OCI-LY7 (cell line): ENCODE measurements at regions not wholly inside any gene's neighbourhood (a gene's known extent, or its start where the extent isn't known, plus 50 kb on each side); places are given as distances from the start of the nearest gene placed in this dataset.

ENCODE experiments used
- BruUV-seq: library from RNA; stranded (reverse); fragments of 400-500 nt; replicated peaks from 2 replicates; lab custom pipeline; 2021; lab: Mats Ljungman, UMichigan
- CTCF ChIA-PET: fragments of 300-600 bp; sonication (Branson Sonifier 250); formaldehyde crosslinking; loops from one replicate; lab custom pipeline; 2022; ENCODE audit warnings: antibody characterized with exemption; ENCODE audit not compliant: unreplicated experiment; lab: Charles Lee
- POLR2A ChIA-PET: fragments of 300-600 bp; sonication (Branson Sonifier 250); formaldehyde crosslinking; loops from one replicate; lab custom pipeline; 2022; ENCODE audit warnings: antibody characterized with exemption; lab: Charles Lee
- DNase-seq: peaks from one replicate; pipeline ENCODE4 v3.0.0-alpha.2; 2015; ENCODE audit warnings: low spot score
- H2AFZ ChIP-seq: fragments of 200-600 bp; sonication (generic), shearing (Covaris generic); 2 replicates; pipeline ENCODE4 v1.6.1; 2014; ENCODE audit warnings: mild to moderate bottlenecking, antibody characterized with exemption, low read length, moderate library complexity
- H3K27ac ChIP-seq: fragments of 200-600 bp; sonication (generic); 2 replicates; pipeline ENCODE4 v1.5.1; 2014; ENCODE audit warnings: mixed run types, low read depth, mild to moderate bottlenecking, moderate library complexity, low read length, inconsistent platforms; ENCODE audit not compliant: poor library complexity, severe bottlenecking
- H3K36me3 ChIP-seq: fragments of 200-600 bp; sonication (generic); 2 replicates; pipeline ENCODE4 v1.6.1; 2014; ENCODE audit warnings: mild to moderate bottlenecking, antibody characterized with exemption, low read length, moderate library complexity, mixed read lengths; ENCODE audit not compliant: insufficient read depth
- H3K4me1 ChIP-seq: fragments of 200-600 bp; sonication (generic); 2 replicates; pipeline ENCODE4 v1.5.1; 2014; ENCODE audit warnings: mild to moderate bottlenecking, low read length; ENCODE audit not compliant: insufficient read depth, poor library complexity, severe bottlenecking
- H3K4me2 ChIP-seq: fragments of 200-600 bp; sonication (generic); 2 replicates; pipeline ENCODE4 v1.6.1; 2014; ENCODE audit warnings: mild to moderate bottlenecking, low read length
- H3K4me3 ChIP-seq: fragments of 200-600 bp; sonication (generic); 2 replicates; pipeline ENCODE4 v1.5.1; 2014; ENCODE audit warnings: mild to moderate bottlenecking, low read depth, low read length; ENCODE audit not compliant: poor library complexity, severe bottlenecking
- H3K79me2 ChIP-seq: fragments of 200-600 bp; sonication (generic); 2 replicates; pipeline ENCODE4 v1.6.1; 2016; ENCODE audit warnings: low read depth, mild to moderate bottlenecking, low read length, moderate library complexity, mixed read lengths; ENCODE audit not compliant: insufficient read depth
- H3K9me2 ChIP-seq: fragments of 200-600 bp; sonication (generic); 2 replicates; pipeline ENCODE4 v1.6.1; 2016; ENCODE audit warnings: mild to moderate bottlenecking, low read length, mixed read lengths; ENCODE audit not compliant: insufficient read depth
- H3K9me3 ChIP-seq: fragments of 200-600 bp; sonication (generic); 2 replicates; pipeline ENCODE4 v1.6.1; 2014; ENCODE audit warnings: mild to moderate bottlenecking, mixed run types, low read length, mixed read lengths
- H4K20me1 ChIP-seq: fragments of 200-600 bp; sonication (generic); 2 replicates; pipeline ENCODE4 v1.6.1; 2014; ENCODE audit warnings: mild to moderate bottlenecking, antibody characterized with exemption, low read length, moderate library complexity, mixed read lengths; ENCODE audit not compliant: insufficient read depth
- EZH2phosphoT487 ChIP-seq: fragments of 200-600 bp; sonication (generic); IDR thresholded peaks from 2 replicates; pipeline ENCODE4 v1.6.1; 2018; ENCODE audit warnings: low read depth, borderline replicate concordance, mild to moderate bottlenecking, mixed run types, antibody characterized with exemption, low read length, moderate library complexity, mixed read lengths
- intact Hi-C: fragments of 100-400 bp; cut with micrococcal nuclease; formaldehyde crosslinking; loops from one replicate; pipeline ENCODE4 v1.10.0; 2022; ENCODE audit not compliant: unreplicated experiment
- TF ChIP-seq, protein P1 (sequence below): fragments of 200-600 bp; sonication (generic); conservative IDR thresholded peaks from 2 replicates; pipeline ENCODE4 v1.5.1; 2014; ENCODE audit warnings: mild to moderate bottlenecking, antibody characterized with exemption, low read length, moderate library complexity, mixed read lengths

DNA sequence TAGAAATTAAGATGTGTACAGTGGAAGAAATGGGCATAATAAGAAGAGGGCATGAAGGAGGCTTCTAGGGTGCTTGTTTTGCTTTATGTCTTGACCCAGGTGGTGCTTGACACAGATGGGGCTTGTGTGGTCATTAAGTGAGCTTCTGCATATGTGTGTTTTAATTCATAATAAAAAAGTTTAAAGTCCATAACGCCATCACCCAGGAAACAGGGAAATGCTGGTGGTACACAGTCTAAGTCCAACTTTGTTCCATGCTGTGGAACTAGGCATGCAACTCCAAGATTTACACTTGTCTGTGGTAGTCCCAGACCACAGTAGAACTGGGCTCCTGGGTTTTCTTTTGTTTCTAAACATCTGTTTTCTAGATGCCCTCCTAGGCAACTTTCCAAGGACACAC lies 511.9 kb downstream of the MID1IP1 start:
- H3K4me2 ChIP-seq, result no peak overlapping the region
- no peaks in the 10 kb centered on the region for H4K20me1 ChIP-seq
- intact Hi-C loops, result no loop called here
- H2AFZ ChIP-seq, result no peak overlapping the region
- no peak overlapping the region for H3K4me3 ChIP-seq
- TF ChIP-seq EZH2phosphoT487, result no peak
- TF ChIP-seq, protein P1, sequence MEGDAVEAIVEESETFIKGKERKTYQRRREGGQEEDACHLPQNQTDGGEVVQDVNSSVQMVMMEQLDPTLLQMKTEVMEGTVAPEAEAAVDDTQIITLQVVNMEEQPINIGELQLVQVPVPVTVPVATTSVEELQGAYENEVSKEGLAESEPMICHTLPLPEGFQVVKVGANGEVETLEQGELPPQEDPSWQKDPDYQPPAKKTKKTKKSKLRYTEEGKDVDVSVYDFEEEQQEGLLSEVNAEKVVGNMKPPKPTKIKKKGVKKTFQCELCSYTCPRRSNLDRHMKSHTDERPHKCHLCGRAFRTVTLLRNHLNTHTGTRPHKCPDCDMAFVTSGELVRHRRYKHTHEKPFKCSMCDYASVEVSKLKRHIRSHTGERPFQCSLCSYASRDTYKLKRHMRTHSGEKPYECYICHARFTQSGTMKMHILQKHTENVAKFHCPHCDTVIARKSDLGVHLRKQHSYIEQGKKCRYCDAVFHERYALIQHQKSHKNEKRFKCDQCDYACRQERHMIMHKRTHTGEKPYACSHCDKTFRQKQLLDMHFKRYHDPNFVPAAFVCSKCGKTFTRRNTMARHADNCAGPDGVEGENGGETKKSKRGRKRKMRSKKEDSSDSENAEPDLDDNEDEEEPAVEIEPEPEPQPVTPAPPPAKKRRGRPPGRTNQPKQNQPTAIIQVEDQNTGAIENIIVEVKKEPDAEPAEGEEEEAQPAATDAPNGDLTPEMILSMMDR, result no peak
- no peaks in the 10 kb centered on the region for H3K9me3 ChIP-seq
- no peak for DNase-seq
- ChIA-PET POLR2A (no interaction called here), CTCF (no interaction called here)
- H3K9me2 ChIP-seq, result no peaks in the 10 kb centered on the region
- no peaks in the 10 kb centered on the region for H3K4me1 ChIP-seq
- no TSS peak for BruUV-seq
- no peak overlapping the region for H3K27ac ChIP-seq
- H3K79me2 ChIP-seq, result no peaks in the 10 kb centered on the region
- no peaks in the 10 kb centered on the region for H3K36me3 ChIP-seq

DNA sequence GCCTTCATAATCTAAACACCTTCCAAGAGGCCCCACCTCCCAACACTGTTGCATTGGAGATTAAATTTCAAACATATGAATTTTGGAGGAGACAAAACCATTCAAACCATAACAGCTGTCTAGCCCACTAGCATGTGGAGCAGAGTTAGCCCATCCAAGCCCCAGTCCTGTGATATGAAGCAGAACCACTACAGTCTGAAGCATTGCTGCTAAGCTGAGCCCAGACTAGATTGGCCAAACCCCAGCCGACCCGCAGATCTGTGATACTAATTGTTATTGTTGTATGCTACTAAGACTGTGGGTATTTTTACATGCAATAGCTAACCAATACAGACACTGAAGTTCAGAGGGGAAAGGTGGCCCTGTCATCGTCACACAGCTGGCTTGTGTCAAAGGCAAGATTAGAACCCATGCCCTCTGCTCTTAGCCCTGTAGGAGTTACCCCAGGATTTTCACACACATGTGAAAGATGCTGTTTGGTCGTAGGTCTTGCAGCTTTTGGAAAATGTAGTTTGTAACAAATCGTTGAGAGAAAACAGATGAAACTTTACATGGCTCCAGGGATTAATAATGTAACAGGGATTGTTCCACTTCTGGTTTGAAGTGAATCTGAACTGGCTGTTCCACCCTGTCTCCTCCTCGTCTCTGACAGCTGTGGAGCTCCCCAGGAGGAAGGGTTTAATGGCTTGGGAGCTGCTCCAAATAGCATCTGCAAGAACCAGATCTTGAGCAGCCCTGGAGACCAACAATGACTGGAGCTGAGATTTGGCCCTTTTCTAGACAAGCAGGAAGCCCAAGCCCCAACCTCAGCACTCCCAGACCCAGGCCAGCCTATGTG lies 517.5 kb downstream of the MID1IP1 start:
- no peaks in the 10 kb centered on the region for H3K4me1 ChIP-seq
- no peak for DNase-seq
- H2AFZ ChIP-seq, result no peak overlapping the region
- no peaks in the 10 kb centered on the region for H3K9me2 ChIP-seq
- no peaks in the 10 kb centered on the region for H3K9me3 ChIP-seq
- intact Hi-C loops, result no loop called here
- no peaks in the 10 kb centered on the region for H4K20me1 ChIP-seq
- TF ChIP-seq, protein P1, result no peak
- TF ChIP-seq EZH2phosphoT487, result no peak
- no peak overlapping the region for H3K4me3 ChIP-seq
- no peaks in the 10 kb centered on the region for H3K36me3 ChIP-seq
- CTCF ChIA-PET, result no interaction called here
- no TSS peak for BruUV-seq
- POLR2A ChIA-PET, result interaction anchor here (0.6 kb wide), 1 partner anchor 1209 kb away, joined by 3 read pairs; no protein-coding TSS in a partner anchor
- no peak overlapping the region for H3K27ac ChIP-seq
- no peaks in the 10 kb centered on the region for H3K79me2 ChIP-seq
- no peak overlapping the region for H3K4me2 ChIP-seq

DNA sequence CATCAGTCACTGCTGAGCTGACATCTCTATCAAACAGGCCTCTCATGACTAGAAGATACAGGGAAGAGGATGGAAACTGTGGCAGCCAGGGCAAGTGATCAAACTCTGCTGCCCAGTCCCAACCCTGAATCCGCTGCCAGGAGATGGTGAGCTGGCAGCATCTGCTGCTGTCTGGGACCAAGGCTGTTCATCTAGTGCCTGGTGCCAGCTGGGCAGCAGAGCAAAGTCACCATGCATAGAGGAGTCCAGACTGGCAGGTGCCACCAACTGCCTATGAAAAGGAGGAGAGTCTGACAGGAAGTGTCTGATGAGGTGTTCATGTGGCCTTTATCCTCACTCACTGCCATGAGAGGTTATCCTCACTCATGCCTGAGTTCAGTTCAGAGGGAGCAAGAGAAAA lies 518.9 kb downstream of the MID1IP1 start:
- Histone ChIP-seq H3K9me2 (no peaks in the 10 kb centered on the region), H3K4me2 (no peak overlapping the region), H2AFZ (no peak overlapping the region), H3K36me3 (no peaks in the 10 kb centered on the region), H3K79me2 (no peaks in the 10 kb centered on the region), H4K20me1 (no peaks in the 10 kb centered on the region), H3K4me3 (no peak overlapping the region), H3K27ac (no peak overlapping the region), H3K4me1 (no peaks in the 10 kb centered on the region), H3K9me3 (no peaks in the 10 kb centered on the region)
- DNase-seq, result no peak
- intact Hi-C loops, result no loop called here
- CTCF ChIA-PET, result no interaction called here
- TF ChIP-seq EZH2phosphoT487, result no peak
- TF ChIP-seq, protein P1, result no peak
- POLR2A ChIA-PET, result no interaction called here
- no TSS peak for BruUV-seq
